AG10803 (cell line): ENCODE measurements at regions not wholly inside any gene's neighbourhood (a gene's known extent, or its start where the extent isn't known, plus 50 kb on each side); places are given as distances from the start of the nearest gene placed in this dataset.

Experiments used
- DNase-seq: peaks from one replicate; pipeline ENCODE4 v3.0.0; 2010; ENCODE audit warnings: low read depth
- H3K4me3 ChIP-seq: 2 replicates; pipeline ENCODE4 v1.5.1; 2011; ENCODE audit warnings: mild to moderate bottlenecking, low read length, control low read depth
- CTCF ChIP-seq: conservative IDR thresholded peaks from 2 replicates; pipeline ENCODE4 v1.5.1; 2011; ENCODE audit warnings: mild to moderate bottlenecking, low read length, control low read depth, inconsistent platforms

- TF ChIP-seq CTCF = no peak
- H3K4me3 ChIP-seq = no peak overlapping the region
- DNase-seq = no peak
Observed at GRCh38 chr2:212732860-212733259, 194.3 kb upstream of the ERBB4 start.

- no peak for TF ChIP-seq CTCF
Observed at GRCh38 chr2:212730994-212731393, 192.4 kb upstream of the ERBB4 start.

GRCh38 chr2:212728717-212729116, 190.1 kb upstream of the ERBB4 start:
- TF ChIP-seq CTCF = no peak
- no peak for DNase-seq
- no peak overlapping the region for H3K4me3 ChIP-seq

More at GRCh38 chr2:212730994-212731393, 192.4 kb upstream of the ERBB4 start:
- H3K4me3 ChIP-seq = no peak overlapping the region
- DNase-seq = no peak

- no peak for DNase-seq
- TF ChIP-seq CTCF = no peak
- no peak overlapping the region for H3K4me3 ChIP-seq
Observed at GRCh38 chr2:212727751-212728150, 189.1 kb upstream of the ERBB4 start.

GRCh38 chr2:212726403-212726802, 187.8 kb upstream of the ERBB4 start:
- DNase-seq = no peak

GRCh38 chr2:212725180-212725579, 186.6 kb upstream of the ERBB4 start:
- no peak for DNase-seq
- TF ChIP-seq CTCF = no peak
- no peak overlapping the region for H3K4me3 ChIP-seq

More at GRCh38 chr2:212726403-212726802, 187.8 kb upstream of the ERBB4 start:
- H3K4me3 ChIP-seq = no peak overlapping the region
- TF ChIP-seq CTCF = no peak

GRCh38 chr2:212723226-212723625, 184.6 kb upstream of the ERBB4 start:
- H3K4me3 ChIP-seq = no peak overlapping the region
- DNase-seq = peak; percentile 46
- no peak for TF ChIP-seq CTCF
